Neural cell (in vitro differentiated cells): ENCODE measurements at regions not wholly inside any gene's neighbourhood (a gene's known extent, or its start where the extent isn't known, plus 50 kb on each side); places are given as distances from the start of the nearest gene placed in this dataset.

Experiments used
- EP300 ChIP-seq: fragments of 450-650 bp; conservative IDR thresholded peaks from 2 replicates; pipeline ENCODE4 v1.6.1; 2014; ENCODE audit warnings: antibody characterized with exemption, mild to moderate bottlenecking, moderate library complexity; ENCODE audit not compliant: poor library complexity, severe bottlenecking
- EZH2 ChIP-seq: fragments of 200-600, 300-800 bp; shearing (Covaris generic), sonication (generic); IDR thresholded peaks from 2 replicates; pipeline ENCODE4 v1.6.1; 2014; ENCODE audit warnings: antibody characterized with exemption, low read length, borderline replicate concordance, mild to moderate bottlenecking; ENCODE audit not compliant: insufficient read depth, poor library complexity, severe bottlenecking
- MXI1 ChIP-seq: fragments of 450-650 bp; conservative IDR thresholded peaks from 2 replicates; pipeline ENCODE4 v1.6.1; 2014; ENCODE audit warnings: antibody characterized with exemption, mild to moderate bottlenecking; ENCODE audit not compliant: poor library complexity, severe bottlenecking
- POLR2AphosphoS5 ChIP-seq: IDR thresholded peaks from 2 replicates; pipeline ENCODE4 v1.6.1; 2012
- RAD21 ChIP-seq: fragments of 450-650 bp; conservative IDR thresholded peaks from 2 replicates; pipeline ENCODE4 v1.6.1; 2014; ENCODE audit warnings: antibody characterized with exemption, mild to moderate bottlenecking, moderate library complexity
- SMC3 ChIP-seq: fragments of 450-650 bp; conservative IDR thresholded peaks from 2 replicates; pipeline ENCODE4 v1.6.1; 2014; ENCODE audit warnings: antibody characterized with exemption, mild to moderate bottlenecking, moderate library complexity; ENCODE audit not compliant: poor library complexity
- TAF1 ChIP-seq: IDR thresholded peaks from 2 replicates; pipeline ENCODE4 v1.6.1; 2012; ENCODE audit warnings: low read depth
- TF ChIP-seq, protein P1 (sequence below): fragments of 450-650 bp; IDR thresholded peaks from 2 replicates; pipeline ENCODE4 v1.5.1; 2014; ENCODE audit warnings: antibody characterized with exemption, mild to moderate bottlenecking, moderate library complexity; ENCODE audit not compliant: poor library complexity, severe bottlenecking
- TF ChIP-seq, protein P2 (sequence below): IDR thresholded peaks from 2 replicates; pipeline ENCODE4 v1.6.1; 2012; ENCODE audit warnings: borderline replicate concordance

DNA sequence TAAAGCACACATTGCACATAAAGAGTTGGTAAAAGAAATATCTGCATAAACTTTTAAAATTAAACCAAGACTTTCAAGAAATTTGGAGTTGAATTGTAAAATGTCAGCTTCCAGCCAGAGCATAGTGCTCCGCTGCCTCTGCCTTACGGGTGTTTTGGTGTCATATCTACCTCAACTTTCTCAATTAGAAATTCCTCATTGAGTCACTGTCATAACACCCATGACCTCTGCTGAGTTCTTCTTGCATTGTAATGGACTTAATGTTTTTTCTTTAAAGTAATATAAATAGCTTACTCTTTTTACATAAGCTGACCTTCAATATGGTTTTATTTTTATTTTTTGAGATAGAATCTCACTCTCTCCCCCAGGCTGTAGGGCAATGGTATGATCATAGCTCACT lies 551.0 kb upstream of the NBEA start:
- TF ChIP-seq, protein P1, sequence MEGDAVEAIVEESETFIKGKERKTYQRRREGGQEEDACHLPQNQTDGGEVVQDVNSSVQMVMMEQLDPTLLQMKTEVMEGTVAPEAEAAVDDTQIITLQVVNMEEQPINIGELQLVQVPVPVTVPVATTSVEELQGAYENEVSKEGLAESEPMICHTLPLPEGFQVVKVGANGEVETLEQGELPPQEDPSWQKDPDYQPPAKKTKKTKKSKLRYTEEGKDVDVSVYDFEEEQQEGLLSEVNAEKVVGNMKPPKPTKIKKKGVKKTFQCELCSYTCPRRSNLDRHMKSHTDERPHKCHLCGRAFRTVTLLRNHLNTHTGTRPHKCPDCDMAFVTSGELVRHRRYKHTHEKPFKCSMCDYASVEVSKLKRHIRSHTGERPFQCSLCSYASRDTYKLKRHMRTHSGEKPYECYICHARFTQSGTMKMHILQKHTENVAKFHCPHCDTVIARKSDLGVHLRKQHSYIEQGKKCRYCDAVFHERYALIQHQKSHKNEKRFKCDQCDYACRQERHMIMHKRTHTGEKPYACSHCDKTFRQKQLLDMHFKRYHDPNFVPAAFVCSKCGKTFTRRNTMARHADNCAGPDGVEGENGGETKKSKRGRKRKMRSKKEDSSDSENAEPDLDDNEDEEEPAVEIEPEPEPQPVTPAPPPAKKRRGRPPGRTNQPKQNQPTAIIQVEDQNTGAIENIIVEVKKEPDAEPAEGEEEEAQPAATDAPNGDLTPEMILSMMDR = no peak
- TF ChIP-seq EP300 (no peak), MXI1 (no peak), TAF1 (no peak), POLR2AphosphoS5 (no peak), RAD21 (no peak), EZH2 (no peak), SMC3 (no peak)
- TF ChIP-seq, protein P2, sequence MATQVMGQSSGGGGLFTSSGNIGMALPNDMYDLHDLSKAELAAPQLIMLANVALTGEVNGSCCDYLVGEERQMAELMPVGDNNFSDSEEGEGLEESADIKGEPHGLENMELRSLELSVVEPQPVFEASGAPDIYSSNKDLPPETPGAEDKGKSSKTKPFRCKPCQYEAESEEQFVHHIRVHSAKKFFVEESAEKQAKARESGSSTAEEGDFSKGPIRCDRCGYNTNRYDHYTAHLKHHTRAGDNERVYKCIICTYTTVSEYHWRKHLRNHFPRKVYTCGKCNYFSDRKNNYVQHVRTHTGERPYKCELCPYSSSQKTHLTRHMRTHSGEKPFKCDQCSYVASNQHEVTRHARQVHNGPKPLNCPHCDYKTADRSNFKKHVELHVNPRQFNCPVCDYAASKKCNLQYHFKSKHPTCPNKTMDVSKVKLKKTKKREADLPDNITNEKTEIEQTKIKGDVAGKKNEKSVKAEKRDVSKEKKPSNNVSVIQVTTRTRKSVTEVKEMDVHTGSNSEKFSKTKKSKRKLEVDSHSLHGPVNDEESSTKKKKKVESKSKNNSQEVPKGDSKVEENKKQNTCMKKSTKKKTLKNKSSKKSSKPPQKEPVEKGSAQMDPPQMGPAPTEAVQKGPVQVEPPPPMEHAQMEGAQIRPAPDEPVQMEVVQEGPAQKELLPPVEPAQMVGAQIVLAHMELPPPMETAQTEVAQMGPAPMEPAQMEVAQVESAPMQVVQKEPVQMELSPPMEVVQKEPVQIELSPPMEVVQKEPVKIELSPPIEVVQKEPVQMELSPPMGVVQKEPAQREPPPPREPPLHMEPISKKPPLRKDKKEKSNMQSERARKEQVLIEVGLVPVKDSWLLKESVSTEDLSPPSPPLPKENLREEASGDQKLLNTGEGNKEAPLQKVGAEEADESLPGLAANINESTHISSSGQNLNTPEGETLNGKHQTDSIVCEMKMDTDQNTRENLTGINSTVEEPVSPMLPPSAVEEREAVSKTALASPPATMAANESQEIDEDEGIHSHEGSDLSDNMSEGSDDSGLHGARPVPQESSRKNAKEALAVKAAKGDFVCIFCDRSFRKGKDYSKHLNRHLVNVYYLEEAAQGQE = no peak
